COLO668 (cell line): ENCODE measurements at regions not wholly inside any gene's neighbourhood (a gene's known extent, or its start where the extent isn't known, plus 50 kb on each side); places are given as distances from the start of the nearest gene placed in this dataset.

Experiments used
- DNase-seq: peaks from one replicate; lab custom pipeline; 2025; ENCODE audit not compliant: unreplicated experiment; lab: John Stamatoyannopoulos, UW

GRCh38 chr5:103938146-103938695 is 375.6 kb upstream of the NUDT12 start:
- DNase-seq, result no peak

DNA sequence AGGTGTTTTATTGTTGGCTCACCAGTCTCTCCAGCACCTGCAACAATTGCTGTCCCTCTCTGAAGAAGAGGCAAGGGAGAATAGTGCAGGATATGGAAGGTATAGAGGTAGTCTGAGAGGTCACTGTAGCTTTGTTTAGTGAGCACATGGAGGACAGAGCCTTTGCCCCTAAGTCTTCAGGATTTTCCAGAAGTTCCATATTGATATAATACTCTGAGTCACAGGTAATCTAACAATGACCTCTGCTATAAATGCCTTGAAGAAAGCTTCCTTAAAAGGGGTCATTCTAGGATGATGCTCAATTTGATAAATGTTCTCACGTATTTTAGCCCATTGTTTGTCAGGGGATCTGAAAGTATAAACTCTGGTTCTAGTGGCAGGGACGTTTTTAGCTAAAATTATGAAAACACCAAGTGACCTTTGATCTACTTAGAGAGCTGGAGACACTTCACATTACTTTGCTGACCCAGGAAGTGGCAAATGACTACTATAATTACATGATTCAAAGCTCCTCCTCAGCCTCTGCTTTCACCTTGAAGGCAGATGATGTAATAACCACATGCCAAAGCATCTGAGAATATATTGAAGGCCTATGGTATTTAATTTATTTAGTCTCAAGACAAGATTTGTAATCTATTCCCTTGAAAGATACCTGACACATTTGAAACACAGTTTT is 366.9 kb upstream of the NUDT12 start:
- no peak for DNase-seq

GRCh38 chr5:103927739-103928138 is 365.1 kb upstream of the NUDT12 start:
- DNase-seq, result no peak

- no peak for DNase-seq
These were observed 361.1 kb upstream of the NUDT12 start for GRCh38 chr5:103923616-103924168.

DNA sequence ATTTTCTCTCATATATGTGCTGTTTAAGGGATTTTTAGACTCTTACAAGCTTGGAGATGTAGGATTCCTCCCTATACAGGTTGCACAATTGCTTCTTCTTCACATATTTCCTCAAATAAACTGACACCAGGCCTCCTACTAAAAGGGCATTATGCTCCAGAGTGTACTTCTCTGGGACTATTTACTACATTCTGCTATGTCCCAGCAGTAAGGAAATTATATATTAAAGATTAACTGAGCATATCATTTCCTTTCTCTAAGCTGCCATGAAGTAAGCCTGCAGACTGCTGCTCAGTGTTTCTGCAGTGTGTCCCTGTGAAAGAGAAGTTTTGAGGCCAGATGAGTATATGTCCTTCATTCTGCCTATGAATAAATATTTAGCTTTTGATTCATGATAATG is 356.9 kb upstream of the NUDT12 start:
- DNase-seq, result no peak

- DNase-seq, result no peak
These were observed 356.2 kb upstream of the NUDT12 start for GRCh38 chr5:103918668-103919367.

GRCh38 chr5:103915081-103915480 is 352.5 kb upstream of the NUDT12 start:
- no peak for DNase-seq

DNA sequence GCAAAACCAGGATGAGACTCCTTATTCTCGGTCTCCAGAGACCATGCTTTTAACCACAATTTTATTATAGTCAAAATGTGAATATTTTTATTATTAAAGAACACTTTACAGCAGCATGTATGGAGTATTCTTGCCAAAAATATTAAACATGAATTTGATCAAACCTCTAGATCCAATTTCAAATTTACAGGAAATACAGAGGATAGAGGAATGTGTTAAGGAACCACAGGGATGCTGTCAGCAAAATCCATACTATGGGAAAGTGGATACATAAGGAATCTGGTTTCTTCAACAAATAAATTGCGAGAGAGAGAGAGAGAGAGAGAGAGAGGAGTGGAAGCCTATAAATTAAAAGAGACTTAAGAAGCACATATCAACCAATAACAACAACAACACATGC is 348.2 kb upstream of the NUDT12 start:
- no peak for DNase-seq

- no peak for DNase-seq
These were observed 347.4 kb upstream of the NUDT12 start for GRCh38 chr5:103910011-103910410.

DNA sequence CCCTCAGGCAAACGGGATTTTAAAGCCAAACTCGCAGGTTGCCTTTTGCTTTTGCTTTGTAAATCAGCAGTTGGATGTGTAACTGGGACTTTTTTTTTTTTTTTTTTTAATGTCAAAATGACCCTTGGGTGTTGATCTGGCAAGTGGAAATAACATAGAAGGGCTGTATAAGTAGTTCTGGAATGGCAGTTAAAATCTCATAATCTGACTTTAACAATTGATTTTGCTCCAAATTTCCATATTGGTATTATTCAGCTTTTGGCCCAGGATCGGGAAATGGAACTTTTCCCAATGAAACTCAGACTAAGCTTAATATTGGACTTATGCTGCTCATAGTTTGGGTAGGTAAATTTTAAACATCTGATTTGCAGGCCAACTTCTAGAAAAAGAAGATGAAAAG is 346.8 kb upstream of the NUDT12 start:
- no peak for DNase-seq

GRCh38 chr5:103908336-103909080 is 345.9 kb upstream of the NUDT12 start:
- no peak for DNase-seq

- DNase-seq, result no peak
These were observed 344.4 kb upstream of the NUDT12 start for GRCh38 chr5:103907001-103907400.

DNA sequence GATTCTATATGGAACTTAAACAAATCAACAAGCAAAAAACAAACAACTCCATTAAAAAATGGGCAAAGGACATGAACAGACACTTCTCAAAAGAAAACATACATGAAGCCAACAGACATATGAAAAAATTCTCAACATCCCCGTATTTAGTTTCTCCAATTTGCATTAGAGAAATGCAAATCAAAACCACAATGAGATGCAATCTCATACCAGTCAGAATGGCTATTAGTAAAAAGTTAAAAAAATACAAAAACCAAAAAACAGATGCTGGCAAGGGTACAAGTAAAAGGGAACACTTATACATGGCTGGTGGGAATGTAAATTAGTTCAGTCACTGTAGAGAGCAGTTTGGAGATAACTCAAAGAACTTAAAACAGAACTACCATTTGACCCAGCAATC is 342.1 kb upstream of the NUDT12 start:
- DNase-seq, result no peak

DNA sequence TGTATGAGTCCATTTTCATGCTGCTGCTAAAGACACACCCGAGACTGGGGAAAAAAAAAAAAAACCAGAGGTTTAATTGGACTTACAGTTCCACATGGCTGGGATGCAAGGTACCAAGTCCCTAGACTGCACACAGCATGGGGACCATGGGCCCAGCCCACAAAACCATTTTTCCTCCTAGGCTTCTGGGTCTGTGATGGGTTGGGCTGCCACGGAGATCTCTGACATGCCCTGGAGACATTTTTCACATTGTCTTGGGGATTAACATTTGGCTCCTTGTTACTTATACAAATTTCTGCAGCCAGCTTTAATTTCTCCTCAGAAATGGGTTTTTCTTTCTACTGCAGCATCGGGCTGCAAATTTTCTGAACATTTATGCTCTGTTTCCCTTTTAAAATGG is 340.3 kb upstream of the NUDT12 start:
- DNase-seq, result no peak

DNA sequence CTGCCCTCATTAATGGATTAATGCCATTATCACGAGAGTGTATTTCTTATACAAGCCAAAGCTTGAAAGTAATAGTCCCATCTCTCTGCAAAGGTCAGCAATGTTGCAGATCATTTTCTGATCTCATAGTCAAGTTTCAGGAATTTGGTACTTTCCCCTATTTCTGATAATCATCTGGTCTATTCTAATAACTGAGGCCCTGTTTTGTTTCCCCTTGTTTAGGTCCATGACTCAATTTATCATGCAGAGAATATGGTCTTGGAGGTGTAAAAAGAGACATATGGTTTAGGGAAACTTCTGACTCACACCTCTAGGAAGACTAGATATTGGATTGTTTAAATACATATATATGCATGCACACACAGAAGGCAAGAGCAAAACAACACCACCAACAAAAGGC is 339.3 kb upstream of the NUDT12 start:
- no peak for DNase-seq

- no peak for DNase-seq
These were observed 334.0 kb upstream of the NUDT12 start for GRCh38 chr5:103896593-103896992.

DNA sequence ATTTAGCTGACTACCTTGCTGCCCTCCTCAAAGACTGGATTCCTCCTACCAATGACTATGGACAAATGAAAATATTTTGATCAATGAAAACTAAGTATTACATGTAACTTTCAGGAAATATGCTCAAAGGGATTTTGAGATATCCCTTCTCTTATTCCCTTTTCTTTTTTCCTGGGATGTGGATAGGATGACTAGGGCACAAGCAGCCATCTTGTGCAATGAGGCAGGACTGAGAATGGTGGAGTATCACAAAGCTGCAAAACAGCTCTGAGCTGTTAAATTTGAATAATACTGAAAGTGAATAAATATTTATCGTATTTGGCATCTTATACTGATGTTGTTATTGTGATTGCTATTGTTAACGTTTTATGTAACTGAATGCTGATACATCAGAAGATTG is 333.1 kb upstream of the NUDT12 start:
- no peak for DNase-seq

DNA sequence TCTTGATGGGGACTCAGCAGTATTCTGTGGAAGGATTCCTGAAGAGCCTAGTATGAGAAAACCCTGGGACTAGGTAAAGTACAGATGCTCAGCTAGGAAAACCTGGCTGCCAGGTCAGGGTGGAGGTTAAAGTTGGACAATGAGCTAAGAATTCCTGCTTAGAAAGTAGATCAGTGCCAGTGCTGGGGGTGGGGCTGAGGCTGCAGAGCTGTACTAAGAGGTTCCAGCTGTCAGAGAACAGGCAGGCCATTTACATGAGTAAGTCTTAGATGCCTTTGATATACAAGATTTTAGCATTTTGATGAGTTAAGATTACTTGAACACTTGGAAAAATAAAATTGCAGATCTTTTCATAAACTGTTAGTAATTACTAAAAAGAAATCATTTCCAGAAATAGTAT is 332.3 kb upstream of the NUDT12 start:
- DNase-seq, result peak; percentile 1

GRCh38 chr5:103891151-103891550 is 328.6 kb upstream of the NUDT12 start:
- no peak for DNase-seq

- DNase-seq, result no peak
These were observed 327.7 kb upstream of the NUDT12 start for GRCh38 chr5:103890313-103890712.

- no peak for DNase-seq
These were observed 327.1 kb upstream of the NUDT12 start for GRCh38 chr5:103889500-103890209.
